DMS 273 (cell line): ENCODE measurements at regions not wholly inside any gene's neighbourhood (a gene's known extent, or its start where the extent isn't known, plus 50 kb on each side); places are given as distances from the start of the nearest gene placed in this dataset.
"Not testable (repeated sequence)": the region's sequence is repeated elsewhere in the genome, so short reads cannot be mapped to it uniquely, and the experiment has no call there.

Source experiments
- DNase-seq: peaks from one replicate; lab custom pipeline; 2025; ENCODE audit not compliant: unreplicated experiment; lab: John Stamatoyannopoulos, UW

GRCh38 chr2:199040522-199040921, 417.2 kb downstream of the SATB2 start:
- DNase-seq = no peak

GRCh38 chr2:199033761-199034160, 424.0 kb downstream of the SATB2 start:
- DNase-seq = not testable (repeated sequence)

GRCh38 chr2:199025146-199025545, 432.6 kb downstream of the SATB2 start:
- no peak for DNase-seq

GRCh38 chr2:199024224-199024623, 433.5 kb downstream of the SATB2 start:
- DNase-seq = no peak

GRCh38 chr2:199019898-199020507, 437.7 kb downstream of the SATB2 start:
- DNase-seq = peak; percentile 57

GRCh38 chr2:199018826-199019225, 438.9 kb downstream of the SATB2 start:
- no peak for DNase-seq

GRCh38 chr2:199015072-199015471, 442.7 kb downstream of the SATB2 start:
- peak; percentile 2 for DNase-seq

- no peak for DNase-seq
Measured at GRCh38 chr2:199014226-199014625, 443.5 kb downstream of the SATB2 start.

- DNase-seq = no peak
Measured at GRCh38 chr2:199011908-199012307, 445.8 kb downstream of the SATB2 start.

- DNase-seq = no peak
Measured at GRCh38 chr2:198994678-198995077, 463.1 kb downstream of the SATB2 start.

- DNase-seq = no peak
Measured at GRCh38 chr2:198991431-198991830, 466.3 kb downstream of the SATB2 start.

GRCh38 chr2:198975779-198976178, 482.0 kb downstream of the SATB2 start:
- no peak for DNase-seq

GRCh38 chr2:198973785-198974184, 484.0 kb downstream of the SATB2 start:
- DNase-seq = no peak

GRCh38 chr2:198973181-198973580, 484.6 kb downstream of the SATB2 start:
- DNase-seq = no peak

- no peak for DNase-seq
Measured at GRCh38 chr2:198968545-198968944, 489.2 kb downstream of the SATB2 start.

GRCh38 chr2:198966269-198966668, 491.5 kb downstream of the SATB2 start:
- no peak for DNase-seq

GRCh38 chr2:198961547-198961946, 496.2 kb downstream of the SATB2 start:
- DNase-seq = peak; percentile 2

- no peak for DNase-seq
Measured at GRCh38 chr2:198957181-198957580, 500.6 kb downstream of the SATB2 start.

GRCh38 chr2:198953328-198953727, 504.4 kb downstream of the SATB2 start:
- no peak for DNase-seq

GRCh38 chr2:198950803-198951202, 506.9 kb downstream of the SATB2 start:
- no peak for DNase-seq

- DNase-seq = no peak
Measured at GRCh38 chr2:198945496-198945895, 512.2 kb downstream of the SATB2 start.

- DNase-seq = peak; percentile 7
Measured at GRCh38 chr2:198930170-198930569, 527.6 kb downstream of the SATB2 start.

GRCh38 chr2:198928026-198928425, 529.7 kb downstream of the SATB2 start:
- no peak for DNase-seq
